ENCODE measurements at regions not wholly inside any gene's neighbourhood (a gene's known extent, or its start where the extent isn't known, plus 50 kb on each side); places are given as distances from the start of the nearest gene placed in this dataset.

DNA sequence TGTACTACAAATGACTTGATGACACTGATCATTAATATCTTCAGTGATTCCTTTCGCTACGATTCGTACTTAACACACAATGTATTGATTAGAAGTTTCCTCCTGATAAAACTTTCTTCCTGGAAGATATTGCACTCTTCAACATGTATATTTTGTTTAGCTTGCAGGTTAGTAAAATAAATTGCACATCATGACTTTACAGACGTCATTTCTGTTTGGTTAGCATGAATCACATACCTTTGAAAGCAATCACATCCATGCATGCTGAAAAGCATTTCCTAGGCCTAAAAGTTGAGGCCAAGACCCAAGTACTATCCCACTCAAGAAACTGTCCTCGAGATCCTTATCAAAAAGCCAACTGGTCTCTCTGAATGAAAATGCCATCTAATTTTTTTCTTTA is 1841.0 kb upstream of the PCDH7 start:
- TF ChIP-seq EZH2 (IDR thresholded peaks at IDR 0.05; ENCODE audit: low read depth, unreplicated experiment), result no peak
- TF ChIP-seq EZH2phosphoT487 (IDR thresholded peaks at IDR 0.05; ENCODE audit: unreplicated experiment), result no peak
